DMS 273 (cell line): ENCODE measurements at regions not wholly inside any gene's neighbourhood (a gene's known extent, or its start where the extent isn't known, plus 50 kb on each side); places are given as distances from the start of the nearest gene placed in this dataset.
A peak's percentile ranks its signal among the peaks of the same experiment; 100 is the strongest.

ENCODE experiments used
- DNase-seq: peaks from one replicate; lab custom pipeline; 2025; ENCODE audit not compliant: unreplicated experiment; lab: John Stamatoyannopoulos, UW

DNA sequence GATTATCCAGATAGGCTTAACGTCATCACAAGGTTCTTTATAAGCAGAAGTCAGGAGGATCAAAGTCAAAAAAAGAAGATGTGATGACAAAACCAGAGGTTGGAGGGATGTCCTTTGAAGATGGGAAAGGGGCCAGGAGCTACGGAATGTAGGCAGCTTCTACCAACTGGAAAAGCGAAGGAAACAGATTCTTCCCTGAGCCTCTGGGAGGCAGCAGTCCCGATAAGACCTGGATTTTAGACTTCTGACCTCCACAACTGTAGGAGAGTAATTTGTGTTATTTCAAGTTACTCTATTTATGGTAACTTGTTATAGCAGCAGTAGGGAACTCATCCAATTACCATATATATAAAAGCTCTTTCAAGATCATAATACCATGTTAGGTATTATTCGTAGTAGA is 98.8 kb upstream of the MYCBP2 start:
- no peak for DNase-seq

DNA sequence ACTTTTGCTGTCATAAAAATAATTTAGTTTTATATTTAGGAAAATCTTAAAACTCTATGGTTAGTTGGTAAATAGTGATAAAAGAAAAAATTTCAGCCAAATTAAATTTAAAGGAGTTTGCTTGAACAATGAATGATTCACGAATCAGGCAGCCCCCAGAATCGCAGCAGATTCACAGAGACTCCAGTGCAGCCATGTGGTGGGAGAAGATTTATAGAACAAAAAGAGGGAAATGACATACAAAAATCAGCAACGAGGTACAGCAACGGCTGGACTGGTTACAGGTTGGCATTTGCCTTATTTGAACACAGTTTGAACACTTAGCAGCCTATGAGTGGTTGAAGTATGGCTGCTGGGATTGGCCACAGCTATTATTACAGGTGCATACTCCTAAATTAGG is 96.4 kb upstream of the MYCBP2 start:
- no peak for DNase-seq

DNA sequence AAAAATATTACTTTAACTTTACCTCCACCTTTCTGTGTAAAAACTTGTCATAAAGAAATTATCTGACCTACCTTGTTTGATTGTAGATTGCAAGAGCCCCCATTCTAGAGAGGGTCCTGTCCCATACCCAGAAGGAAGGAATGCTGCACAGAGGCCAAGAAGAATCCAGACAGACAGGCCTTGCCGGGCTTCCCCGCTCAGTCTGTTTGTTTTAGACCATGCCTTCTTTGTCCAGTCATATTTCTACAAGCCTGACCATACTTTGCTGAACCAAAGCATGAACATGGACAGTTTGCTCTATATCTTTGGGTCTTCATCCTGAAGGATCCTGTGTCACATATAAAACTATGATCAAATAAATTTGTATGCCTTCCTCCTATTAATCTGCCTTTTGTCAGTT is 95.8 kb upstream of the MYCBP2 start:
- DNase-seq: no peak

DNA sequence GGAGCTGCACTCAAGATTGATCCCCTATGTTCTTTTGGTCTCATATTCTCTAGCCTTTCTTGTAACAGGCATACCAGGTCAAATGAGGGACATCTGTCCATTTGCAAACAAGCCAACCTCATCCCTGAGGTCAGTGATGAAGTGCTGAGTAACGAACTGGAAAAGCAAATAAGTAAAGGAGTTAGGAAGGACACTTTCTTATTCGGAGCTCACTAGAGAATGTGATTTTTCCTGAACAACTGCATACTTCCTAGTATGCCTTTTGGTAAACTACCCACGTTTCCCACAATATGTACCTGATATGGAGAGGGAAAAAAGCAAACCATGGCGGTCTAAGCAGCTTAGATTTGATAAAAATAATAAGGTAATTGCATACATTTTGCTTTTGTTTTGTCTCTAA is 91.0 kb upstream of the MYCBP2 start:
- DNase-seq: peak; percentile 22

DNA sequence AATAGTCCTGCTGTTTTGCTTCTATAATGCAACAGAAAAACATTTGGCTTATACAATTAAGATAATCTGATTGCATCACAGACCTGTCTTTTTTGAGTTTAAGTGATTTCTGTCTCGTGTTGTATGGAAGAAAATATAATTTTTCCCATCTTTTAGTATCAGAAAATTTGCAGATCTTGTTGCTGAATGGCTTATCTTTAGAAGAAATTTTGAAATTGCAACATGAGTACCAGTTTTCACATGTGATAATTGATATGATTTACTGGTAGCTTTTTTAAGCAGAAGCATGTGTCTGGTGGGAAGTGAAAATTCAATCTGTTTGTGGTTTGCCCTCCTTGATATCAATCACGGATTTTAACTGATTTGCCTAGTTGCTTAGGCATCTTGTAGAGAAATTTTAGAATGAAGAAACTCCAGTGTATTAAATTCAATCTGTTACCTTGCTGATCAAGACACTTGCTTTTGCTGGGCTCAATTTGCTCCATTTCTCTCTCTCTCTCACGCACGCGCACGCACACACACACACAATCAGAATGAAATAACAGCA is 89.8 kb upstream of the MYCBP2 start:
- DNase-seq: peak; percentile 18

DNA sequence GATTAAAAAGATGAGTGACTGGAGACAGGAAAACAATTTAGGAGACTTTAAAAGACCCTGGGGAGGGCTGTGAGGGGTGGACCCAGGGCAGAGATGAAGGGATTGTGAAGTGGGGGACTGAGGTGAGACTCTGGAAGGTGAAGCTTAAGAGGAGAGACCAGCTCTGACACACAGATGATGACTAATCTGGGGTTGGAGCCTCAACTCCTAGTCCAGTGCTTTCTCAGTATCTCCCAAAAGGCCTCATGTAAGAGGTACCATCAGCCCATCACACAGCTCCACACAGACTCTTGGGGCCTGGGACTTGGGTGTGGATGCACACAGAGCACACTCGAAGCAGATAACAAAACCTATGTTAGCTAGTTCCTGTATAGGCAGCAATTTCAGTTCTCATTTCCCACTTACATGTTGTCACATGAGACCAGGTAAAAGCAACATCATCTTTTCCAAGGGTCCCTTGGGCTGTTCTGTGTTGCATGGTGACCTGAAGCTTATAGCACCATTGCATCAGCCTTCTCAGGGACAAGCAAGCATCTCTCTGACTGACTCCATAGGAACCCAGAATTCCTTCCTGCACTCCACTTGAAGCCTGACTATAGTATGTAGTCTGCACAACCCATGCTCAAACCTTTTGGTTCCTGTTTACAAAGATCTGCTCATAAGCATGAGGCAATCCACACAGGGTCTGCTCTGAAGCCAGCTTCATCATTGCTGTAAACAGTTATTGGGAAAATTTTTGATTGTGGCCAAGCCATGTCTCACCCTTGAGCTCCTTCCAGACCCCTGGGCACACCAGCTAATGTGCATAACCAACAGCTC is 88.6 kb upstream of the MYCBP2 start:
- DNase-seq: no peak

DNA sequence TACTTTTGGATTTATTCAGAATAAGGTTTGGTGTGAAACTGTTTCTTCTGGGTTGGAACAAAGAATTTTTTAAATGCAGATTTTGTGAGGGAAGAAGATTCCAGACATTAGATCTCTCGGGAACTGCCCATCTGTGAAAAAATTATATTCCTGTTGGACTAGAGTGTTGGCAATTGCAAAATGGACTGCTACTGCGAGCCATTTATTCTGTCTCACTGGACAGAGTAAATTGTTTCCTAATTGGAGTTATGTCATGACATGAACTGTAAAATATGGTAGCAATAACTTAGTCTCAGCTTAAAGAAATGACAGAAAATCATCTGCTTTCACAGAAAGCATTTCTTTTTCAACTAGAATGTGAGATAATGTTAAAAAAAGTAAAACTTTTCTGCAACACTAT is 86.0 kb upstream of the MYCBP2 start:
- DNase-seq: no peak

DNA sequence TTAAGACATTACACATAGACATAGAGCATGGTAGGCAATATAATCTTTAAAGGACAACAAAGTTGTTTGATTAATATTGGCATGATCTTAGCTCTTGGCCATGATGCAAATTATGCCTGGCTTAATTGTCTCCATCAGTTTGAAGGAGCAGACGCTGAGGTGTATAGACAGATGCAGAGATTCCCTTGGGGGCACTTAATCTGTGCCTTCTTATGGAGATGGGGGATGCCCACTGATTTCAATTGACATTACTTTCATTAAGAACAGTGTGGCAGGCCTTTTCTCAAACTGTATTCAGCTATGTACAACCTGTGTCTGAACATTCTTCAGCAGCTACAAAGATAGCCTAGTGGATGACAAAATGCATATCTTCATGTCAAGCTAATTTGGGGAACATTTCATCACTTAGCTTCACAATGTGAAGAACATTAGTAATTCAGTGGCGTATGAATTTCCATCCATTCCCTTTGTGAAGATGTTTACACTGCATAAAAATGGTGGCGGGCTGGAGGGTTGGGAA is 85.3 kb upstream of the MYCBP2 start:
- peak; percentile 83 for DNase-seq

DNA sequence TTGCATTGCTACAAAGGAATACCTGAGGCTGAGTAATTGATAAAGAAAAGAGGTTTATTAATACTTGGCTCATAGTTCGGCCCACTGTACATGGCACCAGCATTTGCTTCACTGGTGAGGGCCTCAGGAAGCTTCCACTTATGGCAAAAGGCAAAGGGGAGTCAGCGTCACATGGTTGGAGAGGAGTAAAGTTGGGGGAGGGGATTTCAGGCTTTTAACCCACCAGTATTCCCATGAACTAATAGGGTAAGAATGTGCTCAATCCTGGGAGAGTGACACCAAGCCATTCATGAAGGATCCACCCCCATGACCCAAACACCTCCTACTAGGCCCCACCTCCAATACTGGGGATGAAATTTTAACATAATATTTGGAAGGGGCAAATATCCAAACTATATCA is 82.5 kb upstream of the MYCBP2 start:
- no peak for DNase-seq

DNA sequence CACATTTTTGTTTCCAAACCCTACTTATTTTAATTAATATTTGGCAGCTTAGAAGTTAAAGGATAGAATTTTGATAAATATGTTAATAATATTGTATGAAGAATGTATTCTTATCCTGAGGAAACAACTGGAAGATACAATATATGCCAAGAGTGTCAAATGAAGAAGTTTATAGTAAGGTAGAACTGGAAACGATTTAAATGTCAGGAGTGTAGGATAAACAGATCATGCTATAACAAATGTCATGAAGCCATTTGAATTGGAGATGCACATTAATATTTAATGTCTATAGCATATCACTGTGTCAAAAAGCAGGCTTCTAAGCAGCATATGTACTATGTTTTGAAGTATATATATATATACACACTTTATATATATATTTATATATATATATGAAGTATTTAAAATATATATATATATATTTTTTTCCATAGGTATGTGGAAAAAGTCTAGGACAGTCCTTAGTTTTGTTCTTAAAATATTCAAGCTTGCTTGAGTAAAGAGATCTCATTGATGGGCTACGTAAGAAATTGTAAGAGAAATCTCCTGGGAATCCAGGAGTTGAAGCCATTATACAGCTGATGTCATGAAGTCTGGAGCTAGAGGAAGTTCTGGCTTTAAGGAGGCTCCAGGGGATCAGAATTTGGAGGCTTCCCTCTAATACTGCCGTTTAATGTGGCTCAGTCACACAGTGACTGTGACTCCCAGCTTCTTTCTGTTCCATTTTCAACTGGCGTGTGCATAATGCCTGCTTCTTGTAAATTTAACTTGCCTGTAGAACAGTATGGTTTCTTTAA is 79.9 kb upstream of the MYCBP2 start:
- DNase-seq: no peak

DNA sequence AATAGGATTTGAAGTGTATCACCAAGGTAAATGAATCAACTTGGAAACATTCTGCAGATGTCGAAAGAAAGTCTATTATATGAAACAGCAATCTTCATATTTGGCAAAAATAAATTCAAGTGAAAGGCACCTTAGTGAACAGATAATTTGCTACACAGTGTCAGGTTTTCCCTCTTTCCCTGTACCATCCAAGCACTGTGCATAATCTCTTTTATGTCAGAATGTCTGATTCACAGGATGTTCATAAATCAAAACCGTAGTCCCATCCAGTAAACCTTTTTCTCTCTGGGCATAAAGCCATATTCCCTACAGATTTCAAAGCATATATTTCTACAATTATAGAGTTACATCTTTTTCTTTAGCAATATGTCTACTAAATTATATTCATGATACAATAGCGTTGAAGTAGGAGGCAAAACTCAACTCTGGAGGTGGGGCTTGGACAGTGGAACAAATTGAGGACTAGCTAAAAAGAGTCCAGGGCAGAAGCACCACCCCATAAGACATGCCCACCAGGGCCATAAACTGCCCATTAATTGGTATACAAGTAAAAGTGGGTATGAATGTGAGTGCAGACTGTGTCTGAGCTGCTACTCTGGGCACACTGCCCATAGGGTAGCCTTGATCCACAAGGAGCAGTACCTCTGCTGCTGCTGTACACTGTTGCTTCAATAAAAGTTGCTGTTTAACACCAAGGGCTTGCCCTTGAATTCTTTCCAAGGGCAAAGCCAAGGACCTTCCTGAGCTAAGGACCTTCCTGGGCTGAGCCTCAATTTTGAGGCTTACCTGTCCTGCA is 72.1 kb upstream of the MYCBP2 start:
- no peak for DNase-seq

DNA sequence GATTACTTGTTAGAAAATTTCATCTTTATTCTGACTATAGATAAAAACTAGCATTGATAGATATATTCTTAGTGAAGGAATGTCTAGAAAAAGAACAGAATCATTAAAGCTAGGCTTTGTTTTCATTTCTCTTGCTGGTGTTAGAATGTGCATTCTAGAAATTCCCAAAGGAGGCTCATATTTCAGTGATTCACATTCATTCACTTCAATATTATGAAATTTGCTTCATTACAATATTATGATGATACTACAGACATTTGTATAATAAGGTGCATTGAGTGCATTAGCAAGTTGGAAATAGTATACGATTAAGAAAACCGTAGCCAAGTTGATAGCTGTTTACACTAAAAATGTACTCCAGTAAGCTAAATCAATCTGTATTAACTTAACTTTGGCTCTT is 70.7 kb upstream of the MYCBP2 start:
- DNase-seq: no peak

DNA sequence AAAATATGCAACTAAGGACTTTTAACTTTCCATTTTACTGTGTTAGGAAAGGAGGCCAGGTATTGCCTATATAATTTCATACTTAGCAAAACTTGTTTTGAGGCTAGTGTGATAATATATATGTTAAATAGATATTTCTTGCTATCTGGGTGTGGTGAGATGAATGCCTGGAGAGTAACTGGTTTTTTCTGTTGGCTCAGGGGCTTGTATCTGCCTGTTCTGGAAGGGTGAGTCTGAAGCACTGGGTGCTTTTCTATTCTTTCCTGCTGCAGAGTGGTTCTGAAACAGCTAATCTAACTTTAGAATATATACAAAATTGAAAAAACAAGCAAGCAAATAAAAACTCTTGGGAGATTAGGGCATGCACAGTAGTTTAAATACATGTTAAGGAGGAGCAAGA is 64.6 kb upstream of the MYCBP2 start:
- no peak for DNase-seq

DNA sequence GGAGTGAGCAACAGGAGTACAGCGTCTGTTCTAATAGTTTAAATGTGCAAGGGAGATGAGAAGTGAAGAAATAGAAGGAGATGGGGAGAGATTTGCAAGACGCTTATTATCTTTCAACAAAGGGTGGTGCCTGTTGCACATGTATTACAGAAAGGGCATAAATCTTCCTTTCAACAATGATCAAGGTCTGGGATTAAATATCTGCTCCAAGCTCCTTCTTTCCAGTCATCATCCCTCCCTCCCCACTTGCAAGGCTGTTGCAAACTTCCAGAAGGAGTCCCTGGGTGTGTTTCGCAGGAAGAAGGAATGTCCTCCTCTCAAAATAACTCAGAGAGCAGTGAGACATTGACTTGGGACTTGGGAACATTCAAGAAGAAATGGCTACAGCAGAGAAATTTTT is 63.5 kb upstream of the MYCBP2 start:
- no peak for DNase-seq

DNA sequence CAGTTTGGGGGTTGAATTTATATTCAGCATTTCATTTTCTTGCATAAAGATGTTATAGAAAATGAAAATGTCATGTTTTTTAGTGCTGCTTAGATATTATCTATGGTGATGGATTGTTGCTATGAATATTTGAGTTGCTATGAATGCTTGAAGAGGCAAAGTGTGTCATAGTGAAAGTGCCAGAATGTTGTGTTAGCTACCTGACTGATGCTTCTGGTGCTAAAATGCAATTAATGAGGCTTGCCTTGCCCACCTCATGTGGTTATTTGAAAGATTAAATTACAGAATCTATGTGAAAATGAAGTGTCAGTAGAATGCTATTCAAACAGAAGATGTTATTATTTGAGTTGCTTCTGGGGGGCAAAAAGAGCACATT is 62.7 kb upstream of the MYCBP2 start:
- no peak for DNase-seq

DNA sequence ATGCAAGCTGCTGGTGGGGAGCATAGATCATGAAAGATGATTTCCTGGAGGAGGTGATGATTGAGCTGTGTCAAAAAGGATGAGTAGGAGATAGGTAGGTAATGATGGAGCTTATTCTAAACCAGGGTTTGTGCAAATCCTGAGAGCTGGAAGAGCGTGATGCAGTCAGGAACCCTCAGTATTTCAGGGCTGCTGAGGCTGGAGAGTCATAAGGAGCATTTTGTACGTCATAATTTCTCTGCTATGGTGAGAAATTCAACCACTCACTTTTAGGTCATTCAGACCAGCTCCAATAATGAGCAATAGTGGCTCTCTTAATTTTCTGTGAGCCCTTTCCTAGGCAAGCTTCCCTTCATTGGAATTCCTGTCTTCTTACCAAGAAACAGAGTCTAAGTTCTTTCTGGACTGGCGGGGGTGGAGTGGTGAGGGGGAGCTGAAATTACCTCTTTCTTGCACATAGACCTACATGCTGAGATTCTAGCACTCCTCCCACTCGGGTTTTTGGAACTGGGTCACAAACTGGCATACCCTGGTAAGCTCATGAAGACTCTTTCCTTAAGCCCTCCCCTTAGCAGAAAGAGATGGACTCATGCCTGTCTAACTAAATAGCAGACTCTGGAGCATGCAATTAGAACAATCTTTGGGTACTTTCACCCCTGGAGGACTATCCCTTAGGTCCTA is 62.2 kb upstream of the MYCBP2 start:
- no peak for DNase-seq

DNA sequence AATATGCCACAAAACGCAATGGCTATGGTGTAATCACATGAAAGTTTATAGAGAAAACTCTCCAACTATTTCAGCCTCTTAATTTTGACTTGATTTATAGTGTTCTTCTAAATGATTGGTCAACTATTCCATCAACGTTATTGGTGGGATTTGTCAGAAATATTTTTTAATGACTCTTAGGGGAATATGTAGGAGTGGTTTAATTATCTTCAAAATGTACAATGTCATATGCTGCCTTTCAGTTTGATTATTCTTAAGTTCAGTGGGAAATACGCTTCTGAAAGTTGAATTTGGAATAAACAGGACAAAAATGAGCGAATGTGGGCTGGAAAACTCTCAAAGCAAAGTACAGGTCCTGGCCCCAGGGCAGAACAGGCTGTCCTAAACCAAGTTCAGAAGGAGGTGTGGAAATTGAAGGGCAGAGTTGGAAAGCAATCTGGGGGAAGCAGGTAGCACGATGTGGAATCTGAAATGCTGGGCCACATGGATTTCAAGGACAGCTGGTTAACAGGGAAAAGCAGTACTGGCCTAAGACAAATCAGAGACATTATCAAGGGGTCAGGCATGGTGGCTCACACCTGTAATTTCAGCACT is 60.8 kb upstream of the MYCBP2 start:
- no peak for DNase-seq

DNA sequence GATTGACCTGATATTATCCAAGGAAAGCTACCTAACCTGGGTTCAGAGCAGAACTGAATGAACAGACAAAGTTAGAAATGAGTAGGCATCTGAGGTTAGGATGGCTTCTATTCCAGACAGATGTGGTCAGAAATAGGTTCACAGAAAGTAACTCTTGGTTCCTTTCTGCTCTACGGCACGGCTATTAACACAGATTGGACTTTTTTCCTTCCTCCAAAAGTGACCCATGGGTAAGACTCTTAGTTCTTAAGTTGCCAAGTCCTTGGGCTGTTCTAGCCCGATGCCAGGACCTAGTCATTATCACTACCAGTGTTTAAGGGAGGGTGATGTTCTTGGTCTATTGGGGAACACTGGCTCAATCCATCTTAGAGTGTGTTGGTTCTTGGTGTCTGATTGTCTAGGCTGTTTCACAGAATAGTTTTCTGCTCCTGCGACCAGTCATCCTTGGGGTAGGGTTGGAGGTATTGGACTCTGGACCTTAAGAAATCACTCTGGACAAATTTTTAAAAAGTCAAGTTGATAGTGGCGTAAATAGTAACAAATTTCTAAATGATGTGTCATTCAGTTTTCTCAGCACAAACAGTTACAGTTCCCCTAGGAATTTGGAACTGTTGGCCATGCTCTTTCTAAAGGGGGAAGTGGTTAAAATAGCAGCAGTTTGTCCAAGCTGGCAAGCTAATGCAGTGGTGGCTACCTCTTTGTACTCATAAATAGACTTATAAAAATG is 60.1 kb upstream of the MYCBP2 start:
- DNase-seq: no peak

DNA sequence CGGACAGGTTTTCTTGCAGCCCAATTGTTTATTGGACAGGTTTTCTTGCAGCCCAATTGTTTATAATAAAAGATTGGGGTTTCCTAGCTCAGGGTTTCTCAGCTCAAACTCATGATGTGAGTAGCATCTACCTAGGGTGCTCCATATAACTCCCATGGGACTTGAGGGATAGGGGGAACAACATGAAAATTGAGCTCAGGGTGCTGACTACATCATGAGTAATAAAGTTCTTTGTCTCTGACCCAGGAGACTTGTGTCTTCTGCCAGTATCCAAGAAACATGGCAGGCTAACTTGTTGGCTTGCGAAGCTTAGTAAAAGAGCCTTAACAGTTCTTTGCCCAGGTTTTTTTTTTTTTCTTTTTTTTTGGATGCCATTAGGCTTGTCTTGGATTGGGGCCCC is 59.2 kb upstream of the MYCBP2 start:
- DNase-seq: no peak

DNA sequence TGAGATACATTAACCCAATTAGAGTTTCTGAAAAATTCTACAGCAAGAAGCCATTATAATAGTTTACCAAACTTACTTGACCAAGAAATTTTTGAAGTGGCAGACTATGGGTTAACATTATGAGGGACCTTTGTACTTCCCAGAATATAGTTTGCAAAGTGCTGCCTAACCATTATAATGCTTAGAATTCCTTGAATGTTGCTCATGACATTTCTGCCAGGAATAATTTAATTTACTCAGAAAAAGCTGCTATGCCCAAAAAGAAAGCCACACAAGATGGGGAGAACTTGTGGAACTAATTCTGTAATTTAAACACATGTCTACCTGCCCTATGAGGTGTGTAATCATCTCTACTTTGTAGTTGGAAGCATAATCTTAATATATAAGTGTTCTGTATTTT is 58.1 kb upstream of the MYCBP2 start:
- no peak for DNase-seq
